HepG2 (cell line): ENCODE measurements at regions not wholly inside any gene's neighbourhood (a gene's known extent, or its start where the extent isn't known, plus 50 kb on each side); places are given as distances from the start of the nearest gene placed in this dataset.

Source experiments
- EZH2 ChIP-seq: conservative IDR thresholded peaks from 2 replicates; pipeline ENCODE4 v1.6.1; 2012; ENCODE audit warnings: mild to moderate bottlenecking, low read depth, low read length, moderate library complexity
- NFYB ChIP-seq: sonication (generic); formaldehyde crosslinking; IDR thresholded peaks from 2 replicates; pipeline ENCODE4 v1.4.0; 2020; ENCODE audit warnings: missing genetic modification reagents
- POLR2A ChIP-seq, 2 experiments: IDR thresholded peaks; 2 replicates each; pipeline ENCODE4 v1.6.1; 2011; ENCODE audit warnings: low read depth in 2 of 2, low read length in 2 of 2, mild to moderate bottlenecking in 1 of 2, moderate library complexity in 1 of 2; ENCODE audit not compliant: insufficient read depth in 1 of 2
- SIN3A ChIP-seq: IDR thresholded peaks from 2 replicates; pipeline ENCODE4 v1.6.1; 2011; ENCODE audit warnings: low read depth, mild to moderate bottlenecking, control low read depth, low read length, borderline replicate concordance
- TARDBP ChIP-seq: sonication (generic); formaldehyde crosslinking; IDR thresholded peaks from 2 replicates; pipeline ENCODE4 v1.8.0; 2022; ENCODE audit warnings: mild to moderate bottlenecking, missing genetic modification reagents
- ZBTB1 ChIP-seq: sonication (generic); formaldehyde crosslinking; IDR thresholded peaks from 2 replicates; pipeline ENCODE4 v1.4.0; 2020; ENCODE audit warnings: missing genetic modification reagents, borderline replicate concordance
- ZSCAN29 ChIP-seq: sonication (generic); formaldehyde crosslinking; conservative IDR thresholded peaks from 2 replicates; pipeline ENCODE4 v1.4.0; 2020; ENCODE audit warnings: mild to moderate bottlenecking, missing genetic modification reagents
- TF ChIP-seq, protein P1 (sequence below): sonication (generic); formaldehyde crosslinking; IDR thresholded peaks from 2 replicates; pipeline ENCODE4 v1.4.0; 2020; ENCODE audit warnings: missing genetic modification reagents
- TF ChIP-seq, protein P2 (sequence below): sonication (generic); formaldehyde crosslinking; IDR thresholded peaks from 2 replicates; pipeline ENCODE4 v1.5.0; 2020; ENCODE audit warnings: mild to moderate bottlenecking, missing genetic modification reagents, moderate library complexity
- TF ChIP-seq, protein P3 (sequence below): sonication (generic); formaldehyde crosslinking; IDR thresholded peaks from 2 replicates; pipeline ENCODE4 v1.4.0; 2020; ENCODE audit warnings: missing genetic modification reagents

DNA sequence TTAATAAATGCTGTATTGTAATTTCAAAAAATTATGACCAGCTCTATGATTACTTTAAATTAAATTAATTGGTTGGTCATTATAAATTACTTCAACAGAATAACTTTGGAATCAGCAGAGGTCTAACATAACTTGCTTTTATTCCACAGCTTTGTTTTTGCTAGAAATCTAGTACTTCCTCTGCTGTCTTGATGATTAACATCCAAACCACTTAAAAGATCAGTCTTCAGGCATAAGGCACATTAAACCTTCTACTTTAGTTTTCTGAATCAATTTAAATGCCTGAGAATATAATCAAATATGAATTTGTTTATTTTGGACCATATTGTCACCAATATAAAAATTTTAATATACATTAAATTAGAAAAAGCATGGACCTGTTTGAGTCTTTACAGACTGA, 465.3 kb downstream of the ARL4A start:
- TF ChIP-seq ZBTB1 (CRISPR knock-in tag) = no peak
- TF ChIP-seq POLR2A (IDR thresholded peaks at IDR 0.05; ENCODE audit: insufficient read depth in 1 of 2, low read depth in 2 of 2, low read length in 2 of 2) = no peak
- TF ChIP-seq, protein P1, sequence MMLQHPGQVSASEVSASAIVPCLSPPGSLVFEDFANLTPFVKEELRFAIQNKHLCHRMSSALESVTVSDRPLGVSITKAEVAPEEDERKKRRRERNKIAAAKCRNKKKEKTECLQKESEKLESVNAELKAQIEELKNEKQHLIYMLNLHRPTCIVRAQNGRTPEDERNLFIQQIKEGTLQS (CRISPR knock-in tag) = no peak
- TF ChIP-seq ZSCAN29 = no peak
- TF ChIP-seq, protein P2, sequence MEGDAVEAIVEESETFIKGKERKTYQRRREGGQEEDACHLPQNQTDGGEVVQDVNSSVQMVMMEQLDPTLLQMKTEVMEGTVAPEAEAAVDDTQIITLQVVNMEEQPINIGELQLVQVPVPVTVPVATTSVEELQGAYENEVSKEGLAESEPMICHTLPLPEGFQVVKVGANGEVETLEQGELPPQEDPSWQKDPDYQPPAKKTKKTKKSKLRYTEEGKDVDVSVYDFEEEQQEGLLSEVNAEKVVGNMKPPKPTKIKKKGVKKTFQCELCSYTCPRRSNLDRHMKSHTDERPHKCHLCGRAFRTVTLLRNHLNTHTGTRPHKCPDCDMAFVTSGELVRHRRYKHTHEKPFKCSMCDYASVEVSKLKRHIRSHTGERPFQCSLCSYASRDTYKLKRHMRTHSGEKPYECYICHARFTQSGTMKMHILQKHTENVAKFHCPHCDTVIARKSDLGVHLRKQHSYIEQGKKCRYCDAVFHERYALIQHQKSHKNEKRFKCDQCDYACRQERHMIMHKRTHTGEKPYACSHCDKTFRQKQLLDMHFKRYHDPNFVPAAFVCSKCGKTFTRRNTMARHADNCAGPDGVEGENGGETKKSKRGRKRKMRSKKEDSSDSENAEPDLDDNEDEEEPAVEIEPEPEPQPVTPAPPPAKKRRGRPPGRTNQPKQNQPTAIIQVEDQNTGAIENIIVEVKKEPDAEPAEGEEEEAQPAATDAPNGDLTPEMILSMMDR = no peak
- TF ChIP-seq SIN3A = no peak
- TF ChIP-seq TARDBP (CRISPR knock-in tag) = no peak
- no peak for TF ChIP-seq NFYB (CRISPR knock-in tag)
- no peak for TF ChIP-seq EZH2
- TF ChIP-seq, protein P3, sequence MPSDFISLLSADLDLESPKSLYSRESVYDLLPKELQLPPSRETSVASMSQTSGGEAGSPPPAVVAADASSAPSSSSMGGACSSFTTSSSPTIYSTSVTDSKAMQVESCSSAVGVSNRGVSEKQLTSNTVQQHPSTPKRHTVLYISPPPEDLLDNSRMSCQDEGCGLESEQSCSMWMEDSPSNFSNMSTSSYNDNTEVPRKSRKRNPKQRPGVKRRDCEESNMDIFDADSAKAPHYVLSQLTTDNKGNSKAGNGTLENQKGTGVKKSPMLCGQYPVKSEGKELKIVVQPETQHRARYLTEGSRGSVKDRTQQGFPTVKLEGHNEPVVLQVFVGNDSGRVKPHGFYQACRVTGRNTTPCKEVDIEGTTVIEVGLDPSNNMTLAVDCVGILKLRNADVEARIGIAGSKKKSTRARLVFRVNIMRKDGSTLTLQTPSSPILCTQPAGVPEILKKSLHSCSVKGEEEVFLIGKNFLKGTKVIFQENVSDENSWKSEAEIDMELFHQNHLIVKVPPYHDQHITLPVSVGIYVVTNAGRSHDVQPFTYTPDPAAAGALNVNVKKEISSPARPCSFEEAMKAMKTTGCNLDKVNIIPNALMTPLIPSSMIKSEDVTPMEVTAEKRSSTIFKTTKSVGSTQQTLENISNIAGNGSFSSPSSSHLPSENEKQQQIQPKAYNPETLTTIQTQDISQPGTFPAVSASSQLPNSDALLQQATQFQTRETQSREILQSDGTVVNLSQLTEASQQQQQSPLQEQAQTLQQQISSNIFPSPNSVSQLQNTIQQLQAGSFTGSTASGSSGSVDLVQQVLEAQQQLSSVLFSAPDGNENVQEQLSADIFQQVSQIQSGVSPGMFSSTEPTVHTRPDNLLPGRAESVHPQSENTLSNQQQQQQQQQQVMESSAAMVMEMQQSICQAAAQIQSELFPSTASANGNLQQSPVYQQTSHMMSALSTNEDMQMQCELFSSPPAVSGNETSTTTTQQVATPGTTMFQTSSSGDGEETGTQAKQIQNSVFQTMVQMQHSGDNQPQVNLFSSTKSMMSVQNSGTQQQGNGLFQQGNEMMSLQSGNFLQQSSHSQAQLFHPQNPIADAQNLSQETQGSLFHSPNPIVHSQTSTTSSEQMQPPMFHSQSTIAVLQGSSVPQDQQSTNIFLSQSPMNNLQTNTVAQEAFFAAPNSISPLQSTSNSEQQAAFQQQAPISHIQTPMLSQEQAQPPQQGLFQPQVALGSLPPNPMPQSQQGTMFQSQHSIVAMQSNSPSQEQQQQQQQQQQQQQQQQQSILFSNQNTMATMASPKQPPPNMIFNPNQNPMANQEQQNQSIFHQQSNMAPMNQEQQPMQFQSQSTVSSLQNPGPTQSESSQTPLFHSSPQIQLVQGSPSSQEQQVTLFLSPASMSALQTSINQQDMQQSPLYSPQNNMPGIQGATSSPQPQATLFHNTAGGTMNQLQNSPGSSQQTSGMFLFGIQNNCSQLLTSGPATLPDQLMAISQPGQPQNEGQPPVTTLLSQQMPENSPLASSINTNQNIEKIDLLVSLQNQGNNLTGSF (CRISPR knock-in tag) = no peak
